SIG-M5 treated with dmso at 0.1 percent for 504 hours (cell line): ENCODE measurements at regions not wholly inside any gene's neighbourhood (a gene's known extent, or its start where the extent isn't known, plus 50 kb on each side); places are given as distances from the start of the nearest gene placed in this dataset.
"Not testable (repeated sequence)": the region's sequence is repeated elsewhere in the genome, so short reads cannot be mapped to it uniquely, and the experiment has no call there.

Source experiments
- DNase-seq: peaks from one replicate; lab custom pipeline; 2025; ENCODE audit not compliant: unreplicated experiment; lab: John Stamatoyannopoulos, UW

GRCh38 chr10:8278099-8278498 is 223.6 kb downstream of the GATA3 start:
- no peak for DNase-seq

- no peak for DNase-seq
Observed at GRCh38 chr10:8279598-8279997, 225.1 kb downstream of the GATA3 start.

- no peak for DNase-seq
Observed at GRCh38 chr10:8280946-8281345, 226.5 kb downstream of the GATA3 start.

GRCh38 chr10:8282340-8282739 is 227.9 kb downstream of the GATA3 start:
- no peak for DNase-seq

GRCh38 chr10:8283166-8283905 is 228.8 kb downstream of the GATA3 start:
- no peak for DNase-seq

GRCh38 chr10:8283986-8284385 is 229.5 kb downstream of the GATA3 start:
- DNase-seq, result no peak

- DNase-seq, result not testable (repeated sequence)
Observed at GRCh38 chr10:8285970-8286369, 231.5 kb downstream of the GATA3 start.

- no peak for DNase-seq
Observed at GRCh38 chr10:8288600-8288999, 234.1 kb downstream of the GATA3 start.

GRCh38 chr10:8289186-8289924 is 234.9 kb downstream of the GATA3 start:
- no peak for DNase-seq

- DNase-seq, result no peak
Observed at GRCh38 chr10:8294779-8295178, 240.3 kb downstream of the GATA3 start.

- no peak for DNase-seq
Observed at GRCh38 chr10:8295311-8295710, 240.8 kb downstream of the GATA3 start.

- no peak for DNase-seq
Observed at GRCh38 chr10:8296090-8296733, 241.7 kb downstream of the GATA3 start.

- no peak for DNase-seq
Observed at GRCh38 chr10:8296734-8297101, 242.2 kb downstream of the GATA3 start.

- no peak for DNase-seq
Observed at GRCh38 chr10:8297107-8297506, 242.6 kb downstream of the GATA3 start.

GRCh38 chr10:8297959-8298358 is 243.5 kb downstream of the GATA3 start:
- no peak for DNase-seq

- DNase-seq, result no peak
Observed at GRCh38 chr10:8298896-8299570, 244.5 kb downstream of the GATA3 start.

- DNase-seq, result no peak
Observed at GRCh38 chr10:8300925-8301324, 246.4 kb downstream of the GATA3 start.

- no peak for DNase-seq
Observed at GRCh38 chr10:8301333-8301732, 246.8 kb downstream of the GATA3 start.

- DNase-seq, result no peak
Observed at GRCh38 chr10:8301831-8302230, 247.3 kb downstream of the GATA3 start.

- no peak for DNase-seq
Observed at GRCh38 chr10:8302565-8302964, 248.1 kb downstream of the GATA3 start.

GRCh38 chr10:8304861-8305260 is 250.4 kb downstream of the GATA3 start:
- DNase-seq, result no peak
